NB4 (cell line): ENCODE measurements at regions not wholly inside any gene's neighbourhood (a gene's known extent, or its start where the extent isn't known, plus 50 kb on each side); places are given as distances from the start of the nearest gene placed in this dataset.

Source experiments
- MYC ChIP-seq: IDR thresholded peaks from 2 replicates; pipeline ENCODE4 v1.6.1; 2011; ENCODE audit warnings: low read depth, low read length
- POLR2A ChIP-seq: IDR thresholded peaks from 2 replicates; pipeline ENCODE4 v1.6.1; 2011; ENCODE audit warnings: mild to moderate bottlenecking; ENCODE audit not compliant: insufficient read length; ENCODE audit errors: extremely low read depth
- TF ChIP-seq, protein P1 (sequence below): IDR thresholded peaks from one replicate; pipeline ENCODE4 v1.5.1; 2012; ENCODE audit warnings: low read depth, low read length

- TF ChIP-seq, protein P1, sequence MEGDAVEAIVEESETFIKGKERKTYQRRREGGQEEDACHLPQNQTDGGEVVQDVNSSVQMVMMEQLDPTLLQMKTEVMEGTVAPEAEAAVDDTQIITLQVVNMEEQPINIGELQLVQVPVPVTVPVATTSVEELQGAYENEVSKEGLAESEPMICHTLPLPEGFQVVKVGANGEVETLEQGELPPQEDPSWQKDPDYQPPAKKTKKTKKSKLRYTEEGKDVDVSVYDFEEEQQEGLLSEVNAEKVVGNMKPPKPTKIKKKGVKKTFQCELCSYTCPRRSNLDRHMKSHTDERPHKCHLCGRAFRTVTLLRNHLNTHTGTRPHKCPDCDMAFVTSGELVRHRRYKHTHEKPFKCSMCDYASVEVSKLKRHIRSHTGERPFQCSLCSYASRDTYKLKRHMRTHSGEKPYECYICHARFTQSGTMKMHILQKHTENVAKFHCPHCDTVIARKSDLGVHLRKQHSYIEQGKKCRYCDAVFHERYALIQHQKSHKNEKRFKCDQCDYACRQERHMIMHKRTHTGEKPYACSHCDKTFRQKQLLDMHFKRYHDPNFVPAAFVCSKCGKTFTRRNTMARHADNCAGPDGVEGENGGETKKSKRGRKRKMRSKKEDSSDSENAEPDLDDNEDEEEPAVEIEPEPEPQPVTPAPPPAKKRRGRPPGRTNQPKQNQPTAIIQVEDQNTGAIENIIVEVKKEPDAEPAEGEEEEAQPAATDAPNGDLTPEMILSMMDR, result no peak
- TF ChIP-seq POLR2A, result no peak
- no peak for TF ChIP-seq MYC
Measured at GRCh38 chr3:40765884-40766283, 241.1 kb downstream of the ZNF621 start.
